Uterus (tissue), 2 donors: ENCODE measurements at regions not wholly inside any gene's neighbourhood (a gene's known extent, or its start where the extent isn't known, plus 50 kb on each side); places are given as distances from the start of the nearest gene placed in this dataset.

Experiments used
- POLR2A ChIP-seq, 2 donors: fragments of 450-650 bp; IDR thresholded peaks; one replicate each; pipeline ENCODE4 v1.6.1; 2016; ENCODE audit warnings: antibody characterized with exemption in 2 of 2, mild to moderate bottlenecking in 1 of 2, moderate library complexity in 1 of 2
- TF ChIP-seq, protein P1 (sequence below), 4 experiments: fragments of 200-600 bp in 2 of 4; fragments of 450-650 bp in 2 of 4; sonication (generic) in 2 of 4; IDR thresholded peaks; one replicate each; pipeline ENCODE4 v1.5.1; 2016 to 2019; ENCODE audit warnings: antibody characterized with exemption in 4 of 4, mild to moderate bottlenecking in 2 of 4, moderate library complexity in 1 of 4

DNA sequence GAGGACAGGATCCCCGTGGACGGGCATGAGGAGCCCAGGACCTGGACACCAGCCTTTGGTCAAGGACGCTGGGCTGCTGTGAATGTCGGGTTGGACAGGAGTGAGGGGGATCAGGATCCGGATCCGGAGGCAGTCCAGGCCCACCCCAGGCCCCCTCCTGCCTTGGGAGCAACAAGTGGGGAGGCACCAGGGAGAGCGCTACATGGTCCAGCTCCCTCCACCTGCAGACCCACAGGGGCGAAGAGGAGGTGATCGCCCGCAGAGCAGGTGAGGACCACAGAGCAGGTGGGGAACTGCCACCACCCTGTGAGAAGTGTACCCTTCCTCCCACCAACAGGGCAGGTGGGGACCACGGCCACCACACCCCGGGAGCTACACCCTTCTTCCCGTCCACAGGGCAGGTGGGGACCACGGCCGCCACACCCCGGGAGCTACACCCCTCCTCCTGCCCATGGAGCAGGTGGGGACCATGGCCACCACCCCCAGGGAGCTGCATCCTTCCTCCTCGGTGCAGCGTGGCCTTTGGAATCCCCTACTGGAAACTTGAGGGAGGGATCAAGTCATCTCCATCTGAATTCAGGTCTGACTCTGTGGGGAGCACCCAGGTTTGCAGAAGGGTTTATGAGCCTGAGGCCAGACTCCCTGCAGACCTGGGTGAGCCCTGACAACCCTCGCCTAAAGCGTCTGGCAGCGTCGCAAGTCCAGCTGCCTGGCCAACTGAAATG, 141.0 kb downstream of the BRD1 start:
- TF ChIP-seq, protein P1, sequence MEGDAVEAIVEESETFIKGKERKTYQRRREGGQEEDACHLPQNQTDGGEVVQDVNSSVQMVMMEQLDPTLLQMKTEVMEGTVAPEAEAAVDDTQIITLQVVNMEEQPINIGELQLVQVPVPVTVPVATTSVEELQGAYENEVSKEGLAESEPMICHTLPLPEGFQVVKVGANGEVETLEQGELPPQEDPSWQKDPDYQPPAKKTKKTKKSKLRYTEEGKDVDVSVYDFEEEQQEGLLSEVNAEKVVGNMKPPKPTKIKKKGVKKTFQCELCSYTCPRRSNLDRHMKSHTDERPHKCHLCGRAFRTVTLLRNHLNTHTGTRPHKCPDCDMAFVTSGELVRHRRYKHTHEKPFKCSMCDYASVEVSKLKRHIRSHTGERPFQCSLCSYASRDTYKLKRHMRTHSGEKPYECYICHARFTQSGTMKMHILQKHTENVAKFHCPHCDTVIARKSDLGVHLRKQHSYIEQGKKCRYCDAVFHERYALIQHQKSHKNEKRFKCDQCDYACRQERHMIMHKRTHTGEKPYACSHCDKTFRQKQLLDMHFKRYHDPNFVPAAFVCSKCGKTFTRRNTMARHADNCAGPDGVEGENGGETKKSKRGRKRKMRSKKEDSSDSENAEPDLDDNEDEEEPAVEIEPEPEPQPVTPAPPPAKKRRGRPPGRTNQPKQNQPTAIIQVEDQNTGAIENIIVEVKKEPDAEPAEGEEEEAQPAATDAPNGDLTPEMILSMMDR (IDR thresholded peaks at IDR 0.05): no peak
- no peak for TF ChIP-seq POLR2A (IDR thresholded peaks at IDR 0.05)
